ENCODE measurements at regions not wholly inside any gene's neighbourhood (a gene's known extent, or its start where the extent isn't known, plus 50 kb on each side); places are given as distances from the start of the nearest gene placed in this dataset.

GRCh38 chr7:115883629-115884028 lies 146.9 kb downstream of the TFEC start:
- no peak for DNase-seq (ENCODE audit: low spot score)

- no peak for DNase-seq (ENCODE audit: low spot score)
Observed at GRCh38 chr7:115881476-115881875, 149.1 kb downstream of the TFEC start.

- no peak for DNase-seq (ENCODE audit: low spot score)
Observed at GRCh38 chr7:115879171-115879570, 151.4 kb downstream of the TFEC start.

- DNase-seq (ENCODE audit: low spot score) = no peak
Observed at GRCh38 chr7:115869801-115870200, 160.8 kb downstream of the TFEC start.

- no peak for DNase-seq (ENCODE audit: low spot score)
Observed at GRCh38 chr7:115869190-115869589, 161.4 kb downstream of the TFEC start.

GRCh38 chr7:115868369-115868768 lies 162.2 kb downstream of the TFEC start:
- DNase-seq (ENCODE audit: low spot score) = no peak

- no peak for DNase-seq (ENCODE audit: low spot score)
Observed at GRCh38 chr7:115864082-115864481, 166.5 kb downstream of the TFEC start.

- DNase-seq (ENCODE audit: low spot score) = peak; percentile 46
Observed at GRCh38 chr7:115851291-115851690, 179.3 kb downstream of the TFEC start.

- DNase-seq (ENCODE audit: low spot score) = no peak
Observed at GRCh38 chr7:115850774-115851173, 179.8 kb downstream of the TFEC start.

GRCh38 chr7:115844857-115845256 lies 185.7 kb downstream of the TFEC start:
- DNase-seq (ENCODE audit: low spot score) = no peak

GRCh38 chr7:115840702-115841101 lies 189.9 kb downstream of the TFEC start:
- DNase-seq (ENCODE audit: low spot score) = no peak

- no peak for DNase-seq (ENCODE audit: low spot score)
Observed at GRCh38 chr7:115838829-115839228, 191.7 kb downstream of the TFEC start.

GRCh38 chr7:115831371-115831770 lies 199.2 kb downstream of the TFEC start:
- no peak for DNase-seq (ENCODE audit: low spot score)

GRCh38 chr7:115827305-115828045 lies 203.1 kb downstream of the TFEC start:
- no peak for DNase-seq (ENCODE audit: low spot score)

- no peak for DNase-seq (ENCODE audit: low spot score)
Observed at GRCh38 chr7:115825456-115826115, 205.0 kb downstream of the TFEC start.

- DNase-seq (ENCODE audit: low spot score) = no peak
Observed at GRCh38 chr7:115822801-115823200, 207.8 kb downstream of the TFEC start.

- DNase-seq (ENCODE audit: low spot score) = no peak
Observed at GRCh38 chr7:115822380-115822779, 208.2 kb downstream of the TFEC start.

- no peak for DNase-seq (ENCODE audit: low spot score)
Observed at GRCh38 chr7:115816318-115816974, 214.1 kb downstream of the TFEC start.

GRCh38 chr7:115812794-115813193 lies 217.8 kb downstream of the TFEC start:
- DNase-seq (ENCODE audit: low spot score) = no peak

- no peak for DNase-seq (ENCODE audit: low spot score)
Observed at GRCh38 chr7:115805458-115805857, 225.1 kb downstream of the TFEC start.

GRCh38 chr7:115802415-115802814 lies 228.1 kb downstream of the TFEC start:
- DNase-seq (ENCODE audit: low spot score) = no peak

GRCh38 chr7:115799430-115799829 lies 231.1 kb downstream of the TFEC start:
- no peak for DNase-seq (ENCODE audit: low spot score)
